Stimulated activated CD4-positive, alpha-beta T cell treated with anti-CD3 and anti-CD28 coated beads, Interleukin-15, amount 100 ng/mL, for 24 hours (primary cell): ENCODE measurements at regions not wholly inside any gene's neighbourhood (a gene's known extent, or its start where the extent isn't known, plus 50 kb on each side); places are given as distances from the start of the nearest gene placed in this dataset.
"Not testable (repeated sequence)": the region's sequence is repeated elsewhere in the genome, so short reads cannot be mapped to it uniquely, and the experiment has no call there.

Experiments
- DNase-seq: peaks from one replicate; pipeline ENCODE4 v3.0.0-alpha.2; 2020

- no peak for DNase-seq
These were observed 64.9 kb downstream of the CD2 start for GRCh38 chr1:116819081-116819480.

- DNase-seq, result no peak
These were observed 66.1 kb downstream of the CD2 start for GRCh38 chr1:116820369-116820768.

GRCh38 chr1:116821763-116822162 lies 67.5 kb downstream of the CD2 start:
- no peak for DNase-seq

- no peak for DNase-seq
These were observed 70.5 kb downstream of the CD2 start for GRCh38 chr1:116824631-116825206.

- no peak for DNase-seq
These were observed 71.0 kb downstream of the CD2 start for GRCh38 chr1:116825207-116825719.

- DNase-seq, result no peak
These were observed 71.6 kb downstream of the CD2 start for GRCh38 chr1:116825720-116826438.

- DNase-seq, result peak; percentile 82
These were observed 72.8 kb downstream of the CD2 start for GRCh38 chr1:116826818-116827606.

GRCh38 chr1:116827607-116828105 lies 73.4 kb downstream of the CD2 start:
- DNase-seq, result no peak

GRCh38 chr1:116832308-116832931 lies 77.3 kb upstream of the PTGFRN start:
- DNase-seq, result no peak

- no peak for DNase-seq
These were observed 76.7 kb upstream of the PTGFRN start for GRCh38 chr1:116832932-116833578.

- no peak for DNase-seq
These were observed 76.0 kb upstream of the PTGFRN start for GRCh38 chr1:116833718-116834117.

- no peak for DNase-seq
These were observed 75.1 kb upstream of the PTGFRN start for GRCh38 chr1:116834595-116834994.

GRCh38 chr1:116835161-116835560 lies 74.6 kb upstream of the PTGFRN start:
- DNase-seq, result no peak

- DNase-seq, result no peak
These were observed 73.6 kb upstream of the PTGFRN start for GRCh38 chr1:116836099-116836498.

GRCh38 chr1:116841569-116842344 lies 68.0 kb upstream of the PTGFRN start:
- no peak for DNase-seq

GRCh38 chr1:116842654-116843053 lies 67.1 kb upstream of the PTGFRN start:
- DNase-seq, result no peak

- no peak for DNase-seq
These were observed 64.9 kb upstream of the PTGFRN start for GRCh38 chr1:116844775-116845174.

GRCh38 chr1:116847190-116847589 lies 62.5 kb upstream of the PTGFRN start:
- DNase-seq, result no peak

- peak; percentile 21 for DNase-seq
These were observed 61.8 kb upstream of the PTGFRN start for GRCh38 chr1:116847688-116848531.

- no peak for DNase-seq
These were observed 59.3 kb upstream of the PTGFRN start for GRCh38 chr1:116850436-116850835.

GRCh38 chr1:116851189-116851588 lies 58.5 kb upstream of the PTGFRN start:
- DNase-seq, result not testable (repeated sequence)
